Sigmoid colon (tissue), 3 donors: ENCODE measurements at regions not wholly inside any gene's neighbourhood (a gene's known extent, or its start where the extent isn't known, plus 50 kb on each side); places are given as distances from the start of the nearest gene placed in this dataset.

Experiments
- POLR2A ChIP-seq, 2 donors: fragments of 450-650 bp; IDR thresholded peaks; one replicate each; pipeline ENCODE4 v1.6.1; 2016; ENCODE audit warnings: antibody characterized with exemption in 2 of 2, mild to moderate bottlenecking in 2 of 2, moderate library complexity in 2 of 2
- TF ChIP-seq, protein P1 (sequence below), 4 experiments: fragments of 450-650 bp in 3 of 4; fragments of 200-600 bp in 1 of 4; IDR thresholded peaks; one replicate each; pipeline ENCODE4 v1.5.1; 2016 to 2019; ENCODE audit warnings: antibody characterized with exemption in 4 of 4, mild to moderate bottlenecking in 3 of 4, moderate library complexity in 2 of 4

DNA sequence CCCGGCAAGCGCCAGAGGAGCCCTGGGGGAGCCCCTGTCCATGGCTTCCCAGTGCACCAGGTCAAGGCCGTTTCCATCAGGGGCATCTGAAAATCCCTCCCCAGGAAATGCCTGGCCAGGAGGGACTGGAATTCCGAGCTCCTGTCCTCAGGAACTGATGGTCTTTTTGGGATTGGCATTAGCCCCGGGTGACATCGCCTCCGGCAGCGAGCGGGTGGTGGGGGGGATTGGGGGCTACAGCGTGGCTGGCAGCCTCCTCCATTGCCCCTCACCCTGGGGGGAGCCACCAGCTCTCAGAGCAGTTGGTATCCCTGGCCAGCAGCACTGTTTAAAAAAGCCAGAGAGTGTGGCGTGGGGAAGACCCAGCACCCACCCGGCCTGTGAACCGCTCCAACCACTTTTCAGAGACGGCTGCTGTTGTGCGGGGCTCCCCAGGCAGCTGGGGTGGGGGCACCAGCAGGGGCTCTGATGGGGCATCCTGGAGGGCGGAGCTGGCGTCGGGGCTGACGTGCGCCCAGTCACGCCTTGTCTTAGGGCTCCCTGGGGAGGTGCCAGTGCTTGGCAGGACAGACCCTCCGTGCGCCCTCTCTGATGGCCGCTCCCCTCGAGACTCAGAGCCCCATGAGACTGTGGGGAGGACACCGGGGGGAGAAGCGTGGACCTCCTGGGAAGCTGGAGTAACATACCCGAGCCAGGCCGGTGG lies 62.9 kb upstream of the TTC34 start:
- TF ChIP-seq, protein P1, sequence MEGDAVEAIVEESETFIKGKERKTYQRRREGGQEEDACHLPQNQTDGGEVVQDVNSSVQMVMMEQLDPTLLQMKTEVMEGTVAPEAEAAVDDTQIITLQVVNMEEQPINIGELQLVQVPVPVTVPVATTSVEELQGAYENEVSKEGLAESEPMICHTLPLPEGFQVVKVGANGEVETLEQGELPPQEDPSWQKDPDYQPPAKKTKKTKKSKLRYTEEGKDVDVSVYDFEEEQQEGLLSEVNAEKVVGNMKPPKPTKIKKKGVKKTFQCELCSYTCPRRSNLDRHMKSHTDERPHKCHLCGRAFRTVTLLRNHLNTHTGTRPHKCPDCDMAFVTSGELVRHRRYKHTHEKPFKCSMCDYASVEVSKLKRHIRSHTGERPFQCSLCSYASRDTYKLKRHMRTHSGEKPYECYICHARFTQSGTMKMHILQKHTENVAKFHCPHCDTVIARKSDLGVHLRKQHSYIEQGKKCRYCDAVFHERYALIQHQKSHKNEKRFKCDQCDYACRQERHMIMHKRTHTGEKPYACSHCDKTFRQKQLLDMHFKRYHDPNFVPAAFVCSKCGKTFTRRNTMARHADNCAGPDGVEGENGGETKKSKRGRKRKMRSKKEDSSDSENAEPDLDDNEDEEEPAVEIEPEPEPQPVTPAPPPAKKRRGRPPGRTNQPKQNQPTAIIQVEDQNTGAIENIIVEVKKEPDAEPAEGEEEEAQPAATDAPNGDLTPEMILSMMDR (IDR thresholded peaks at IDR 0.05) = no peak
- TF ChIP-seq POLR2A (IDR thresholded peaks at IDR 0.05) = no peak
